SK-N-SH treated with all-trans-retinoic acid at 6 μM for 48 hours (cell line): ENCODE measurements at regions not wholly inside any gene's neighbourhood (a gene's known extent, or its start where the extent isn't known, plus 50 kb on each side); places are given as distances from the start of the nearest gene placed in this dataset.

ENCODE experiments used
- BACH2 ChIP-seq: fragments of 250-450 bp; sonication (Bioruptor Pico); IDR thresholded peaks from 2 replicates; pipeline ENCODE4 v1.9.0; 2021; ENCODE audit warnings: mild to moderate bottlenecking, borderline replicate concordance
- ISL1 ChIP-seq: fragments of 250-450 bp; sonication (Bioruptor Pico); IDR thresholded peaks from 2 replicates; pipeline ENCODE4 v2.1.2; 2022; ENCODE audit warnings: mild to moderate bottlenecking, moderate library complexity
- PATZ1 ChIP-seq: fragments of 250-450 bp; sonication (Bioruptor Pico); IDR thresholded peaks from 2 replicates; pipeline ENCODE4 v1.8.0; 2020; ENCODE audit warnings: mild to moderate bottlenecking, moderate library complexity, borderline replicate concordance
- RARB ChIP-seq: fragments of 250-450 bp; sonication (Bioruptor Pico); IDR thresholded peaks from 2 replicates; pipeline ENCODE4 v1.8.0; 2021; ENCODE audit warnings: mild to moderate bottlenecking, moderate library complexity
- ZFP3 ChIP-seq: fragments of 250-450 bp; sonication (Bioruptor Pico); IDR thresholded peaks from 2 replicates; pipeline ENCODE4 v1.5.0; 2020; ENCODE audit warnings: mild to moderate bottlenecking, moderate library complexity

GRCh38 chr17:63178530-63178929 is 212.5 kb downstream of the TANC2 start:
- TF ChIP-seq ISL1 (CRISPR knock-in tag): no peak
- TF ChIP-seq BACH2 (CRISPR knock-in tag): no peak
- no peak for TF ChIP-seq RARB (CRISPR knock-in tag)
- TF ChIP-seq PATZ1 (CRISPR knock-in tag): no peak
- TF ChIP-seq ZFP3 (CRISPR knock-in tag): no peak
